ENCODE measurements at regions not wholly inside any gene's neighbourhood (a gene's known extent, or its start where the extent isn't known, plus 50 kb on each side); places are given as distances from the start of the nearest gene placed in this dataset.
"Not testable (repeated sequence)": the region's sequence is repeated elsewhere in the genome, so short reads cannot be mapped to it uniquely, and the experiment has no call there.

DNA sequence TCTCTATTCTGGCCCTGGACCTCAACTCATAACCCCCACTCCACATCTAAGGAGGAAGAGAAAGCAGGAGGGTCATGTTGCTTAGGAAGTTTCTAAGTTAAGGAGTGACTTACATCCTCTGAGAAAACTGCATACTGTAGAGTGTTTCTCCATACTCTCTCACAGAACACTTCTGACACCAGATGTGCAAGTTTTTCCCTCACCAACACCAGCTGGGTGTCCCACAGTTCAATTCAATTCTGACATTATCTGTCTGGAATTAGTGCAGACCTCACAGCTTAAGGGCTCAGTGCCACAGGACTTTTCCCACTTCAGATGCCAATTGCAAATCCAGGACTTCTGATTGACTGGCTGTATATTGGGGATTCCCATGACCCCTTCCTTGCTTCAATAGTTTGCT, 89.0 kb upstream of the SFRP2 start:
- DNase-seq (ENCODE audit: low read depth in 2 of 3, low spot score in 2 of 3): no peak

- no peak for DNase-seq (ENCODE audit: low read depth in 2 of 3, low spot score in 2 of 3)
Measured at GRCh38 chr4:153873741-153874140, 84.9 kb upstream of the SFRP2 start.

DNA sequence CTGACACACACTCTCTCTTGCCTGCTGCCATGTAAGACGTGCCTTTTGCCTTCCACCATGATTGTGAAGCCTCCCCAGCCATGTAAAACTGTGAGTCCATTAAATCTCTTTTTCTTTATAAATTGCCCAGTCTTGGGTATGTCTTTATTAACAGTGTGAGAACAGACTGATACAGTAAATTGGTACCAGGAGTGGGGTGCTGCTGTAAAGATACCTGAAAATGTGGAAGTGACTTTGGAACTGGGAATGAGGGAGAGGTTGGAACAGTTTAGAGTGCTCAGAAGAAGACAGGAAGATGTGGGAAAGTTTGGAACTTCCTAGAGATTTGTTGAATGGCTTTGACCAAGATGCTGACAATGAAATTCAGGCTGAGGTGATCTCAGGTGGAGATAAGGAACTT, 77.9 kb upstream of the SFRP2 start:
- DNase-seq (ENCODE audit: low read depth in 2 of 3, low spot score in 2 of 3): not testable (repeated sequence)

DNA sequence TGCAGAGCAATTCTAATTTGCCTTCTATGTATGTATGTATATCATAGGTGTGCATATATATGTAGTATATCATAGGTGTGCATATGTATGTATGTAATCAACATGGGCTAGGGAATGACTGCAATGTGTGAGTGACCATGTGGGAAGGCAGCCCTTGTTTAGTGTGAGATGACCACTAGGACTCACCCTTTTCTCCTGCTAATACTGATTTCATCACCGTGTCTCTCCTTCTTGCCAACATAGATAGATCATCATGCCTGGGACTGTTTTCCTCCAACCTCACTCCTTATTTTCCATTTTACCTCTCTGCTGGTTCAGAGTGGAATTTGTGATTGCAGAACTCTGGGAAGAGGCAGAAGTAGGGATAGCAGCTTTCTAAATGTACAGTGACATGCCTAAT, 63.6 kb upstream of the SFRP2 start:
- DNase-seq (ENCODE audit: low read depth in 2 of 3, low spot score in 2 of 3): no peak

DNA sequence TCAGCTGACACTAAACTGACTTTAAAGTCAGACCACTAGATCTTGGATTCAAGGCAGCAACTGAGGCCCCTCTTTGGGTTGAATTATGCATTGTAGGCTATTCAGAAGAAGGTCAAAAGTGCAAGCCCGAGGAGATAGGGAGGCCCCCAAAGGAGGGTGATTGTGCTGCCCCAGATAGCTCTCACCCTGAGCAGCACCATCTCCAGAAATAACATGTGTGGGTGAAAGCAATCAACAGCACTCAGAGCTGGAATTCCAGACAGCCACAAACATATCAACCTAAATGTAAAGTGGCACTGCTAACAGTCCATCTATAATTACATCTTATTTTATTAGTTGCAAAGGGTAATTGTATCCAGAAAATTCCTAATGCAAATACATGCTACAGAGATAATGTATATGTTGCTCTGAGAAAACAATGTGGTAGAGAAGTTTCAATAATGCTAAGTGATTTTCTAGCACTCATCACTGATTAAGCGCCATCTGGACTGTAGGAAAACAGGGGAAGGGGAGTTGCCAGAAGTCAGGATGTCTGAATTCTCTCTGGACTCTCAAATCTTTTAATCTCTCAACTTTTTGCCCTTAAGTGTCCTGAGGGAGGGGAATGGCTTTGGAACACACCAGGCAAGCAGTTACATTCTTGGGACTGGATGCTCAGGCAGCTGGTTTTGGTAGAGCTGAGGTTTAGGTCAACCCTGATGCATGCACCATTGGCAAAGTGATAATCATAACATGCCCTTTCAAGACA, 61.8 kb upstream of the SFRP2 start:
- no peak for DNase-seq (ENCODE audit: low read depth in 2 of 3, low spot score in 2 of 3)

- DNase-seq (ENCODE audit: low read depth in 2 of 3, low spot score in 2 of 3): no peak
Measured at GRCh38 chr4:153844144-153844543, 55.3 kb upstream of the SFRP2 start.

Data from activated CD8-positive, alpha-beta memory T cell treated with anti-CD3 and anti-CD28 coated beads for 48 hours (primary cell).